Endometrium (tissue), 2 donors: ENCODE measurements at regions not wholly inside any gene's neighbourhood (a gene's known extent, or its start where the extent isn't known, plus 50 kb on each side); places are given as distances from the start of the nearest gene placed in this dataset.
"Not testable (repeated sequence)": the region's sequence is repeated elsewhere in the genome, so short reads cannot be mapped to it uniquely, and the experiment has no call there.

Experiments used
- FAIRE-seq: peaks from 2 replicates; lab custom pipeline; 2012; peaks lifted over from hg19 to GRCh38; lab: Jason Lieb, UNC
- donor health status: control.
- donor health status: control.

GRCh38 chr4:123600987-123601904, 204.7 kb downstream of the SPRY1 start:
- peak; percentile 12 for FAIRE-seq

DNA sequence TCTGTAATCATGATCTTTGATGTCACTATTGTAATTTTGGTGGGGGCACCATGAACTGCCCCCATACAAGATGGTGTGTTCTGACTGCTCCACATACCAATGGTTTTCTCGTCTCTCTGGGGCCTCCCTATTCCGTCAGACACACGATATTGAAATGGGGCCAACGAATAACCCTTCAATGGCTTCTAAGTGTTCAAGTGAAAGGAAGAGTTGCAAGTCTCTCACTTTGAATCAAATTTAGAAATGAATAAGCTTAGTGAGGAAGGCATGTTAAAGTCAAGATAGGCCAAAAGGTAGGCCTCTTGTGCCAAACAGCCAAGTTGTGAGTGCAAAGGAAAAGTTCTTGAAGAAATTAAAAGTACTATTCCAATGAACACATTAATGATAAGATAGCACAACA, 205.4 kb downstream of the SPRY1 start:
- FAIRE-seq = no peak

DNA sequence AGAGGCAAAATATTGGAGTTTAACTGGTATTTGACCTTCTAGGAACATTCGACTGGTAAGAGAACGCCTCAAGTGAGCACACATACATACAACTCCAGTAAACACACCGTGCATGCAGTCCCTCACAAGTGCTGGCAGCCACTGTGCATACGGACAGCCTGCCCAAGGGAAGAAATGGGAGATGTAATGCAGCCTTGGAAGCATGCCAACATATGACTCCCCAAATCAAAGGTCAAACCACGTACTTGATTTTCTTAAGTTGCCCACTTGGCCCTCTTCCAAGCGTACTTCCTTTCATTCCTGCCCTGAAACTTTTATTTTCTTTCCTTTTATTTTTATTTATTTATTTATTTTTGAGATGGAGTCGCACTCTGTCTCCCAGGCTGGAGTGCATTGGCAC, 206.6 kb downstream of the SPRY1 start:
- no peak for FAIRE-seq

DNA sequence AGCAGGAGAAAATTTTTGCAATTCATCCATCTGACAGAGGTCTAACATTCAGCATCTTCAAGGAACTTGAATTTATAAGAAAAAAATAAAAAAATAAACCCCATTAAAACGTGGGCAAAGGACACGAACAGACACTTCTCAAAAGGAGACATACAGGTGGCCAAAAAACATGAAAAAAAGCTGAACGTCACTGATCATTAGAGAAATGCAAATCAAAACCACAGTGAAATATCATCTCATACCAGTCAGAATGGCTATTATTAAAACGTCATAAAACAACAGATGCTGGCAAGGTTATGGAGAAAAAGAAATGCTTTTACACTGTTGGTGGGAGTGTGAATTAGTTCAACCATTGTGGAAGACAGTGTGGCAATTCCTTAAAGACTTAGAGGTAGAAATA, 209.2 kb downstream of the SPRY1 start:
- FAIRE-seq = not testable (repeated sequence)

DNA sequence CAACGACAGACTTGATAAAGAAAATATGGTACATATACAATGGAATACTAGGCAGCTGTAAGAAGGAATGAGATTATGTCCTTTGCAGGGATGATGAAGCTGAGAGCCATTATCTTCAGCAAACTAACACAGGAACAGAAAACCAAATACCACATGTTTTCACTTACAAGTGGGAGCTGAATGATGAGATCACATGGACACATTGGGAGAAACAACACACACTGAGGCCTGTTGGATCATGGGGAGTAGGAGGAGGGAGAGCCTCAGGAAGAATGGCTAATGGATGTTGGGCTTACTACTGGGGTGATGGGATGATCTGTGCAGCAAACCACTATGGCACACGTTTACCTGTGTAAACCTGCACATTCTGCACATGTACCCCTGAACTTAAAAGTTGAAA, 209.7 kb downstream of the SPRY1 start:
- no peak for FAIRE-seq

DNA sequence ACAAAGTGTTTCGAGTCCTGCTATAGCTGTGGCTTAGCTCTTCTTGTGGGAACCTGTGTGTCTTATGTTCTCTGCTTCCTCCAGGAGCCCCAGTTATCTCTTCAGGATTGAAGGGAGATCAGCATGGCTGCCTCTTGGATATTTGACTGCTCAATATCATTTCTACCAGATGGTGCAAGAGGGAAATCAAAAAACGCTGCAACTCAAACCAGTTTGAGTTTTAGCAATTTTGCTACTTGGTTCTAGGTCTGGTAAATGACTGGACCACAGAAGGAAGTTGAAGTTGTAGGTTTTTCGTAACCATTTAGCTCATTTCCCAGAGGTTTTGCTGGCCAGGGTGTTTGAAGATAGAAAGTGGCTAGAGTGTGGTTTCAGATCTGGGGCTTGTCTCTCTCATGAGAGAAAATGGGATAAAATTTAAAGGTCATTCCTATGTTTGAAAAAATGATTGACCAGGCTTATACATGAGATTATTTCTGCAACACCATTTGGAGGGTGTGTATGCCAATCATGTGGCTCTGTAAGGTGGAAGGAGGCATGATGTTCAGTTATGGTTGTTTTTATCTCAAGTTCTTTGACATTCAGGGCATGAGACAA, 210.4 kb downstream of the SPRY1 start:
- FAIRE-seq = no peak

DNA sequence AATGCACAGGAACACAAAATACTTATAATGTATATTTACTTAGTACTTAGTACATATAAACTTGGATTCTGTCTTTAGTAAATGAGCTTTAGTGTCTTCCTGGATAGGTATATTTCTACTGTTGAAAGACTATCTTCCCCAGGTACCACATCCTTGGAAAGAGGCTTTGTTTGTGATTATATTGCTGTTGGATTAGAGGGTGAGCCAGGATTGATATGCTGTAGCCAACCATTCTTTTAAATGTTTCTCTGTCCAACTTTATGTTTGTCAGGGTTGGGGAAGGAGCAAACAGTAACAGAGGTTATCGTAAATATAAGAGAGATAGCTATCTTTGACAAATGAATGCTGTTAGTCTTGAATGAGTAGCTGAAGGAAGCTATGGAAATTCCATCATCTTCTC, 213.2 kb downstream of the SPRY1 start:
- no peak for FAIRE-seq

DNA sequence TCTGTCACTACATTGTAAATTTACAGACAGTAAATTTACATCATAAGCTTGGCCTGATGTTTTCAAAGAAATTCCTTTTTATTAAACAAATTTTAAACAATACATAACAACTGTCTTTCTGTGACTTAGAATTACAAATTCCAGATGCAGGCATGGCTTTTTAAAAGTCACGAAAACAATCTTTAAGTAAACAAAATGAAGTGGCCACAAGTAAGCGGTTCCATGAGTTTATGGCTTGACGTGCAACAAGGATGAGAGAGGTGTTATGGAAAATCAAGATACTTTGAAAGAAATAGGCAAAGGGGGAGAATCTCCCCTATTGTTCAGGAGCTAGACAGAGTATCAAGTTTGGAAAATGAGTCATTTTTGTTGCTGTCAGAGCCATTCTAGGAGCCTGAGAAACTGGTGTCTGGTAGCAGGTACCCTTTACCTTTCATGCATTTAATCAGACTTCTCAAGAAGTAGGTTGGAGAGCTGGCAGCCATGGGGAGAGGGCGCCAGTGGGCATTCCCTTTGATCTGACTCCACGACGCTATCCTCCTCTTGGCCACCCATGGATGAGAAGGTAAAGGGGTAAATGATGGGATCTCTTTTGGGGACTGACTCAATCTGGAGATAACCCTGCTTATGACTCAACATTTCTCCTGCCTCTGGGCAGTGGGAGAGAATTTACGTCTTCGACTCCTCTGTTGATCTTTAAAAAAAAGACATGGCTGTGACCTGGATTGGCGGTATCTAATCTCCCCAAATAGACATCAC, 217.2 kb downstream of the SPRY1 start:
- FAIRE-seq = peak; percentile 99

DNA sequence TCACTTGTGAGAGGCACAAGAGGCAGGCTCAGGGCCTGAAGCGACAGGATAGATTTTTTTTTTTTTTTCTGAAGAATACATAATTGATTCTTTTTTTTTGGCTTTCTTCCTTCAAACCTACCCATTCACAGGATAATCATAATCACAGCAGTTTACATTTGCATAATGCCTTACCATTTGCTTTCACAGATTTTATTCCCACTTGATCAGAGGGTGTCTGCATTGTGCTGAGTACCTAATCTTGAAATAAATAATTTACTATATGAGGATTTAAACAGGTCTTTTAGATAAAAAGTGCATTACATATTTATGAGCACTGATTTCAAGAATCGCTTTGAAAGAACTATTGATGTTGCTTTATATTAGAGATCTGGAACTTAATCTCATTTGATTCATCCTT, 219.3 kb downstream of the SPRY1 start:
- FAIRE-seq = no peak

- FAIRE-seq = no peak
Observed at GRCh38 chr4:123616951-123617461, 220.4 kb downstream of the SPRY1 start.

DNA sequence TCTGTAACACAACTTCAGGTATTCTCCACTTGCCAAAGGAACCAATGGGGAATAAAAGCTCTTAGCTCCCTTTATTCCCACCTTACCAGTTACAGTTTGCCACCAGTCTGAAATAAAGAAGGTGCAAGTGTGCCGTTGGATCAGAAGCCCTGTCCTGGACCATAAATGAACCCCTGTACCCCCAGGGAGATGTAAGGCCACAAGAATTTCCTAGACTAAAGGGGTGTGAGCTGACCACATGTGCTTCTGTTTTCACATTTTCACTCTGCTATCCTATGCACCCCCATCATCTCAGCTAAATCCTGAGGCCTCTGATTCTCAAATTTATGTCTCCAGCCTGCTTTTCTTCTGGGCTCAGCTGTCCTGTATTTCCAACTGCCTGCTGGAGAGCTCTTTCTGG, 221.2 kb downstream of the SPRY1 start:
- FAIRE-seq = no peak

GRCh38 chr4:123618606-123619005, 222.0 kb downstream of the SPRY1 start:
- FAIRE-seq = no peak

GRCh38 chr4:123619326-123619725, 222.7 kb downstream of the SPRY1 start:
- no peak for FAIRE-seq

DNA sequence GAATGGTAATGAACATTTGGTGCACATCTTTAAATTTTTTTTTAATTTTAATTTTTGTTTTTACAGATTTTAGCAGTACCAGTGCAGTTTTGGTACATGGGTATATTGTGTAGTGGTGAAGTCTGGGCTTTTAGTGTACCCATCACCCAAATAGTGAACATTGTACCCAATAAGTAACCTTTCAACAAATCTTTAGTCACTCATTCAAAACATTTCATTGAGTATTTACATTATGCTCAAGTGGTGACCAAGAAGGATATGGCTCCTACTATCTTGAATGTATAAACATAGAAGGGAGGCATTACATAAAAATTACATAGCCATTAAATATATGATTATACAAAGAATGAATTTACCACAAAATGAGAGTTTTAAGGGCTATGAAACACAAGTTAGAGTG, 223.3 kb downstream of the SPRY1 start:
- no peak for FAIRE-seq

- FAIRE-seq = no peak
Observed at GRCh38 chr4:123621072-123621705, 224.6 kb downstream of the SPRY1 start.

GRCh38 chr4:123622572-123622971, 226.0 kb downstream of the SPRY1 start:
- FAIRE-seq = no peak

DNA sequence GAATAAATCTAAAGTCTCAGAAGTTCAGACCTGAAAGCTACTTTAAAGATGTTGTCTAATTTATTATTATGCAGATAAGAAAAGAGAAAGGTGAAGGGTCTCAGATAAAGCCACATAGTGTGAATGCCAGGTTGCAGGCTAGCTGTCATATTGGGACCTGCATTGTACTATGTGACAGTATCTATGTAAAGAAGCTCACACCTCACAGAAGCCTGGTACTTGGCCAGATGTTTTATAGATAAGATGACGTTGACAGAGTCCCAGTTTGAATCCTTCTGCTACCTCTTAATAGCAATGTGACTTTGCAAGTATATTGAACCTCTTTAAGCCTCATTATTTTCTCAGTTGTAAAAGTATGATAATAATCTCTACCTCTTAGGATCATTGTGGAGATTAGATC, 227.0 kb downstream of the SPRY1 start:
- FAIRE-seq = no peak

- FAIRE-seq = no peak
Observed at GRCh38 chr4:123624959-123625358, 228.4 kb downstream of the SPRY1 start.

DNA sequence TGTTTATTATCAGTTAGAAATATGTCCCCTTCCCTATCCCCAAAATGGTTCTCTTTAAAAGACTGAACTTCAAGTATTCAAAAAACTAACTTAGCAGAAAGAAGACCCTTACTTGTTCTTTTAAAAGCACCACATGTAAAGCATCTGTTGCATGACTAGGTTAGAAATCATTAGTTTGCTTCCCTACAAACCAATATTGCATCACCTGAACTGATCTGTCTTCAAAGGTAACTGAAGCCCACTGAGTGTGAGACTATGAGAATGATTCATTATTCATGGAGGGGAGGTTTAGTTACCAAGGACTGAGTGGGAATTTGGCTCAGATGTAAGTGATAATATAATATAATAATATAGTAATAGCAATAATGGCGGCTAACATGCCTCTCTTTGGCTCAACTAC, 231.7 kb downstream of the SPRY1 start:
- no peak for FAIRE-seq

GRCh38 chr4:123631786-123632692, 235.4 kb downstream of the SPRY1 start:
- FAIRE-seq = peak; percentile 93

- no peak for FAIRE-seq
Observed at GRCh38 chr4:123632693-123633030, 236.1 kb downstream of the SPRY1 start.
